Neutrophil (primary cell): ENCODE measurements at regions not wholly inside any gene's neighbourhood (a gene's known extent, or its start where the extent isn't known, plus 50 kb on each side); places are given as distances from the start of the nearest gene placed in this dataset.

ENCODE experiments used
- H3K27ac ChIP-seq: fragments of 200-600 bp; sonication (generic); 2 replicates; pipeline ENCODE4 v1.5.1; 2016; ENCODE audit warnings: mild to moderate bottlenecking, moderate library complexity
- H3K27me3 ChIP-seq: fragments of 200-600 bp; sonication (generic); 2 replicates; pipeline ENCODE4 v1.6.0; 2016; ENCODE audit warnings: mild to moderate bottlenecking
- H3K36me3 ChIP-seq: fragments of 200-600 bp; sonication (generic); 2 replicates; pipeline ENCODE4 v1.5.1; 2017
- H3K4me1 ChIP-seq, 2 experiments: fragments of 200-600 bp in 1 of 2; sonication (generic) in 1 of 2; 1 replicate in 1 of 2; 2 replicates in 1 of 2; pipeline versions ENCODE4 v1.5.1 to v1.6.1; 2013 to 2016; ENCODE audit warnings: low read depth in 1 of 2, low read length in 1 of 2, mild to moderate bottlenecking in 1 of 2, moderate library complexity in 1 of 2; ENCODE audit not compliant: control insufficient read depth in 1 of 2, insufficient read depth in 1 of 2
- H3K4me3 ChIP-seq, 2 experiments: fragments of 200-600 bp in 1 of 2; sonication (generic) in 1 of 2; 1 replicate in 1 of 2; 2 replicates in 1 of 2; pipeline ENCODE4 v1.5.1; 2013 to 2016; ENCODE audit warnings: low read depth in 1 of 2, low read length in 1 of 2, mild to moderate bottlenecking in 1 of 2, moderate library complexity in 1 of 2
- H3K9me3 ChIP-seq: fragments of 200-600 bp; sonication (generic); 2 replicates; pipeline ENCODE4 v1.5.1; 2016
- CTCF ChIP-seq: fragments of 200-600 bp; sonication (generic); IDR thresholded peaks from 2 replicates; pipeline ENCODE4 v1.5.1; 2016; ENCODE audit warnings: antibody characterized with exemption

- TF ChIP-seq CTCF: no peak
- no peak overlapping the region for H3K4me3 ChIP-seq
Measured at GRCh38 chr14:76933515-76933914, 95.0 kb downstream of the IRF2BPL start.

GRCh38 chr14:76931631-76932402 lies 96.7 kb downstream of the IRF2BPL start:
- Histone ChIP-seq H3K4me3 (no peak overlapping the region), H3K4me1 (peaks cover 25 to 34% of the 10 kb centered on the region in 2 experiments)

More at GRCh38 chr14:76933515-76933914, 95.0 kb downstream of the IRF2BPL start:
- no peaks in the 10 kb centered on the region for H3K9me3 ChIP-seq
- no peaks in the 10 kb centered on the region for H3K27me3 ChIP-seq
- H3K27ac ChIP-seq: no peak overlapping the region
- H3K4me1 ChIP-seq: peaks cover 22 to 29% of the 10 kb centered on the region in 2 experiments
- H3K36me3 ChIP-seq: no peaks in the 10 kb centered on the region

GRCh38 chr14:76930549-76930948 lies 98.0 kb downstream of the IRF2BPL start:
- Histone ChIP-seq H3K4me1 (peaks cover 26 to 34% of the 10 kb centered on the region in 2 experiments), H3K27me3 (peaks cover 5% of the 10 kb centered on the region), H3K4me3 (no peak overlapping the region), H3K27ac (no peak overlapping the region), H3K36me3 (no peaks in the 10 kb centered on the region), H3K9me3 (no peaks in the 10 kb centered on the region)
- TF ChIP-seq CTCF: no peak

More at GRCh38 chr14:76931631-76932402, 96.7 kb downstream of the IRF2BPL start:
- H3K27me3 ChIP-seq: no peaks in the 10 kb centered on the region
- no peaks in the 10 kb centered on the region for H3K9me3 ChIP-seq
- TF ChIP-seq CTCF: no peak
- peak overlapping the region; percentile 33 for H3K27ac ChIP-seq
- no peaks in the 10 kb centered on the region for H3K36me3 ChIP-seq

GRCh38 chr14:76929927-76930326 lies 98.6 kb downstream of the IRF2BPL start:
- no peak for TF ChIP-seq CTCF
- Histone ChIP-seq H3K4me1 (peaks cover 26 to 34% of the 10 kb centered on the region in 2 experiments), H3K27me3 (peaks cover 5% of the 10 kb centered on the region), H3K4me3 (no peak overlapping the region), H3K36me3 (no peaks in the 10 kb centered on the region), H3K9me3 (no peaks in the 10 kb centered on the region), H3K27ac (peak overlapping the region; percentile 61)

DNA sequence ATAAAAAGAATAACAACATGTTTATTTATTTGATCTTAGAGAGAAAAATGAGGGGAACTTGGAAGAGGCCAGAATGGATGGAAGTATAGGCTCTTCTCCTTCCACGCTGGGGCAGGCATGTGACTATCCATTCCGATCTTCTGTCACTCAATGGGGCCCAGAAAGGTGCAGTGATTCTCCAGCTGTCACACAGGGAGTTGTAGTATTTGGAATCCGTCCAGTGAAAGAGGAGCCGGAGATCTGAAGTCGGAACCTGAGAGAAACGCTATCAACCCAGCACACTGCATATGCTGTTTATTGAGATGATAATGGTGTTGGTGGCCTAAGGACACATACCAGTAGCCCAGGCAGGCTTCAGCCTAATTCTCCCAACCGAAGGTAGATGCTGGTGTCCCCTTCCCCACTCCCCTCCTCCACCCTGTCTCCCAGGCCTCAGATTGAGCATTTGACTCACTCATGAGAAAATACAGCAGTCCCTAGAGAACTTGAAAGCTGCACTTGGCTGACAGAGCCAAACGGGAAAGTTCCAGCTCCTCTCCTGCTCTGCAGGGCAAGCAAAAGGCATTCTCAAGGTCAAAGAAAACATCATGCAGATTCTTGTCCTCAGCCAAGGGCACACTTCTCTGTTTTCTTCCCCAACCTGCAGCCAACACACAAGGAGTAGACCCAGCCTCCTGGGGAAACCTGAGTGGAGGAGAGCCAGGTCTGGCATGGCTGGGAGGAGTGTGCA lies 100.4 kb downstream of the IRF2BPL start:
- no peak overlapping the region for H3K27ac ChIP-seq
- no peak overlapping the region for H3K4me3 ChIP-seq
- H3K27me3 ChIP-seq: peaks cover 17% of the 10 kb centered on the region
- peaks cover 26 to 34% of the 10 kb centered on the region in 2 experiments for H3K4me1 ChIP-seq
- no peak for TF ChIP-seq CTCF
- no peaks in the 10 kb centered on the region for H3K36me3 ChIP-seq
- H3K9me3 ChIP-seq: no peaks in the 10 kb centered on the region
